GM12878 (cell line): ENCODE measurements at regions not wholly inside any gene's neighbourhood (a gene's known extent, or its start where the extent isn't known, plus 50 kb on each side); places are given as distances from the start of the nearest gene placed in this dataset.

Experiments
- CHD2 ChIP-seq: IDR thresholded peaks from 2 replicates; pipeline ENCODE4 v1.6.1; 2011; ENCODE audit warnings: low read depth, low read length, improper control_type of control experiment, borderline replicate concordance
- CTCF ChIP-seq, 3 experiments: IDR thresholded peaks in 2 of 3; conservative IDR thresholded peaks in 1 of 3; 2 replicates each; pipeline ENCODE4 v1.5.1; 2011; ENCODE audit warnings: low read depth in 3 of 3, low read length in 3 of 3, mild to moderate bottlenecking in 3 of 3, control low read depth in 2 of 3, moderate library complexity in 2 of 3, inconsistent platforms in 1 of 3, mixed read lengths in 1 of 3; ENCODE audit not compliant: control insufficient read depth in 2 of 3, insufficient read depth in 1 of 3; ENCODE audit errors: extremely low read depth in 1 of 3
- EZH2 ChIP-seq: IDR thresholded peaks from 2 replicates; pipeline ENCODE4 v1.6.1; 2012; ENCODE audit warnings: low read depth, mild to moderate bottlenecking, control low read depth, inconsistent platforms, low read length, borderline replicate concordance; ENCODE audit not compliant: control insufficient read depth
- IKZF2 ChIP-seq, 2 experiments: fragments of 450-650 bp; IDR thresholded peaks; 2 replicates each; pipeline ENCODE4 v1.6.1; 2017; ENCODE audit warnings: mild to moderate bottlenecking in 2 of 2, moderate library complexity in 2 of 2
- NFYB ChIP-seq: IDR thresholded peaks from 2 replicates; pipeline ENCODE4 v1.6.1; 2011; ENCODE audit warnings: low read depth, mild to moderate bottlenecking, low read length, improper control_type of control experiment, moderate library complexity; ENCODE audit not compliant: insufficient read depth
- POLR2A ChIP-seq: IDR thresholded peaks from 2 replicates; pipeline ENCODE4 v1.6.1; 2011; ENCODE audit warnings: low read depth, mild to moderate bottlenecking, low read length
- POLR2AphosphoS5 ChIP-seq: IDR thresholded peaks from 2 replicates; pipeline ENCODE4 v1.6.1; 2011; ENCODE audit warnings: mild to moderate bottlenecking, low read length, inconsistent platforms
- SUZ12 ChIP-seq: fragments of 200-600 bp; sonication (generic); IDR thresholded peaks from one replicate; pipeline ENCODE4 v1.6.1; 2018; ENCODE audit warnings: antibody characterized with exemption, mild to moderate bottlenecking; ENCODE audit not compliant: unreplicated experiment
- TARDBP ChIP-seq: IDR thresholded peaks from 2 replicates; pipeline ENCODE4 v1.6.1; 2016; ENCODE audit warnings: borderline replicate concordance
- YY1 ChIP-seq: IDR thresholded peaks from 2 replicates; pipeline ENCODE4 v1.6.1; 2011; ENCODE audit warnings: low read depth, mild to moderate bottlenecking, low read length

DNA sequence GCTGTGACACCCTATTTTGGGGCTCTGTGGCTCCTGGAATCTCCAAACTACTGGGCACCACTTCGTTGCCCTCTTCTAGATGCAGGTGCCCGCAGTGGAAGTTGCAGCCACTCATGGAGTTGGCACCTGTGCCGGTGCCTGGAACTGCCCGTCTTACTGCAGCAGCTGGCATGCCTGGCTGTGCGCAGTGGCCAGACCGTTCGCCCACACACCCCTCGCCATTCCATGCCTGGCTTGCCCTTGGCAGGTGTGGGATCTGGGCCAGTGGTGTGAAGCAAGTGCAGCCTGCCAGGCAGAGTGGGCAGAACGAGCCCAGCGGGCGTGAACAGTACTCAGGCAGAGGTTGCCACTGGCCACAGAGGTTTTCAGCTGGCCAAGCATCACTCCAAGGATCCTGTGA is 1286.7 kb downstream of the ROBO1 start:
- no peak for TF ChIP-seq SUZ12
- no peak for TF ChIP-seq TARDBP
- TF ChIP-seq POLR2A, result no peak
- TF ChIP-seq NFYB, result no peak
- no peak for TF ChIP-seq CTCF (IDR thresholded peaks at IDR 0.05 in 2 of 3, conservative IDR thresholded peaks at IDR 0.05 in 1 of 3; ENCODE audit: control insufficient read depth in 2 of 3, extremely low read depth in 1 of 3, insufficient read depth in 1 of 3, low read depth in 3 of 3, low read length in 3 of 3)
- no peak for TF ChIP-seq IKZF2 (IDR thresholded peaks at IDR 0.05)
- TF ChIP-seq POLR2AphosphoS5, result no peak
- TF ChIP-seq CHD2, result no peak
- TF ChIP-seq EZH2, result no peak
- no peak for TF ChIP-seq YY1
